CD4-positive, CD25-positive, alpha-beta regulatory T cell (primary cell): ENCODE measurements at regions not wholly inside any gene's neighbourhood (a gene's known extent, or its start where the extent isn't known, plus 50 kb on each side); places are given as distances from the start of the nearest gene placed in this dataset.

Experiments
- ATAC-seq, 2 donors: fragments of 150-1000 bp; cut with Tn5 transposase; one replicate each; pipeline ENCODE4 v1.10.0; 2021; ENCODE audit warnings: low read depth in 2 of 2, moderate number of reproducible peaks in 2 of 2, moderate library complexity in 1 of 2
- DNase-seq, 3 donors: peaks; one replicate each; pipeline versions ENCODE4 v3.0.0 to v3.0.0-alpha.2; 2012 to 2022; ENCODE audit warnings: mixed read lengths in 1 of 3
- H3K27ac ChIP-seq: one replicate; pipeline ENCODE4 v1.7.0; 2013; ENCODE audit warnings: mild to moderate bottlenecking, low read length; ENCODE audit not compliant: insufficient read depth, poor library complexity, severe bottlenecking
- H3K27me3 ChIP-seq: one replicate; pipeline ENCODE4 v1.7.0; 2013; ENCODE audit warnings: low read length; ENCODE audit not compliant: control insufficient read depth, insufficient read depth
- H3K36me3 ChIP-seq: one replicate; pipeline ENCODE4 v1.7.0; 2013; ENCODE audit warnings: mild to moderate bottlenecking, low read length, moderate library complexity; ENCODE audit not compliant: control insufficient read depth, insufficient read depth
- H3K4me1 ChIP-seq: 2 replicates; pipeline ENCODE4 v1.7.0; 2013; ENCODE audit warnings: mild to moderate bottlenecking, low read length; ENCODE audit not compliant: insufficient read depth, control insufficient read depth, poor library complexity, severe bottlenecking
- H3K4me3 ChIP-seq: one replicate; pipeline ENCODE4 v1.7.0; 2013; ENCODE audit warnings: low read depth, mild to moderate bottlenecking, low read length, moderate library complexity
- H3K9me3 ChIP-seq, 2 experiments: 1 replicate in 1 of 2; 2 replicates in 1 of 2; pipeline ENCODE4 v1.7.0; 2013; ENCODE audit warnings: low read length in 2 of 2, mild to moderate bottlenecking in 1 of 2, moderate library complexity in 1 of 2; ENCODE audit not compliant: control insufficient read depth in 2 of 2
- H3K27ac Mint-ChIP-seq, 3 donors: one replicate each; pipeline ENCODE4 v1.8.0; 2020 to 2022; ENCODE audit warnings: mild to moderate bottlenecking in 3 of 3, mixed read lengths in 3 of 3, moderate library complexity in 2 of 3
- H3K27me3 Mint-ChIP-seq: one replicate; pipeline ENCODE4 v1.8.0; 2022; ENCODE audit warnings: mild to moderate bottlenecking, mixed read lengths
- H3K36me3 Mint-ChIP-seq: one replicate; pipeline ENCODE4 v1.8.0; 2020; ENCODE audit warnings: mixed read lengths
- H3K4me1 Mint-ChIP-seq, 4 donors: one replicate each; pipeline ENCODE4 v1.8.0; 2020 to 2022; ENCODE audit warnings: mixed read lengths in 4 of 4, mild to moderate bottlenecking in 1 of 4
- H3K4me3 Mint-ChIP-seq, 4 donors: one replicate each; pipeline ENCODE4 v1.8.0; 2020 to 2022; ENCODE audit warnings: mild to moderate bottlenecking in 4 of 4, mixed read lengths in 4 of 4, moderate library complexity in 3 of 4
- H3K9me3 Mint-ChIP-seq, 7 donors: one replicate each; pipeline ENCODE4 v1.8.0; 2020 to 2022; ENCODE audit warnings: mixed read lengths in 7 of 7, mild to moderate bottlenecking in 3 of 7, moderate library complexity in 2 of 7

DNA sequence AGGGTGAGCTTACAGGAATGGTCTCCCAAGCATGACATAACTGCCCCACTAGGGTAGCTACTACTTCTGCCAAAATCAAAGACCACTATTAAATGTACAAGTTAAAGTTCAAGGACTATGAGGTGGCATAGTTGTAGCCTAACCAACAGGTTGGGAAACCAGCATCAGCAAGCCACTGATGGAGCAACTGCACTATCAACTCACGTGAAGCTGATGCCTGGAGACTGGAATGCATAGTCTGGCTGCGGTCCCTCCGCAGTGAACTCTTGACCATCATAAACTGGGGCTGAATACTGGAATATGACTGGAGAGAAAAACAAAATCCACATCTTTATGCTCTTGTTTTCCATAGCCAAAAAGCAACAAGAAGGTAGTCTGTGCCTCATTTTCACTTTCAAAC is 541.4 kb downstream of the DNAJB9 start:
- no peak for DNase-seq
- Histone ChIP-seq H3K36me3 (no peaks in the 10 kb centered on the region), H3K9me3 (no peaks in the 10 kb centered on the region), H3K27ac (no peak overlapping the region), H3K4me1 (no peaks in the 10 kb centered on the region), H3K27me3 (no peaks in the 10 kb centered on the region), H3K4me3 (no peak overlapping the region)
- H3K27ac Mint-ChIP-seq = no peak overlapping the region
- H3K36me3 Mint-ChIP-seq = no peaks in the 10 kb centered on the region
- no peaks in the 10 kb centered on the region for H3K27me3 Mint-ChIP-seq
- H3K4me1 Mint-ChIP-seq = no peaks in the 10 kb centered on the region
- no peak for ATAC-seq
- peaks cover 0 to 28% (median 2%) of the 10 kb centered on the region in 7 donors for H3K9me3 Mint-ChIP-seq
- no peak overlapping the region for H3K4me3 Mint-ChIP-seq

DNA sequence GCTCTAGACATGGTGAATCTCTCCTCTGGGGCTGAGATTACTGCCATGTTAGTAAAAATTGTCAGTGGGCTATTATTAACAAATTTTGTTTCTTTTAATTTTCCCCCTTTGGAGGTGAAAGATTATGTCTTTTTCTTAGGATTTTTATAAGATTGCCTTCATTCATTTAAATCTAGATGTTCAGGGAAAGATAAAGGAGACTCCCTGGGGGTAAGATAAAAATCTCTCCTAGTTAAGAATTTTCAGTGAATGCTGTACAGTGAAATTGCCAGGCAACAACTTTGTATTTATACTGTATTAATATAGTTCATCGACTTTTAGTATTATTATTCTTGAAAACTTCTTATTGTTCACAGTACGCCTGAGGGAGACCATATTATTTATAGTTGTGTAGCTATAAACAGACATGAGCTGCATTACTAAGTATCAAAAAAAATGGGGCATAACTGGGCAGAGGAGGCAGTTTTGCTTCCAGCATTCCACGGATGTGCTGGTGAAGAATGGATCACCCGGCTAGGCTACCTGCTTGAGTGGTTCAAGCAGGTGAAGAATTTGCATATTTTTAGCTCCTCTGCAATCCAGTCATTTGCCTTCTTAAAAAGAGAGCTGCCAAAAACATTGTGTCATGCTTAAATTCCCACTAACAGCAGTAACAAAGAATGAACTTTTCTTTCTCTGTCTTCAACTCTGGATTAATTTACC is 552.1 kb downstream of the DNAJB9 start:
- no peak overlapping the region for H3K27ac ChIP-seq
- H3K36me3 ChIP-seq = no peaks in the 10 kb centered on the region
- H3K27me3 ChIP-seq = no peaks in the 10 kb centered on the region
- no peak overlapping the region for H3K4me3 Mint-ChIP-seq
- H3K27ac Mint-ChIP-seq = no peak overlapping the region
- H3K9me3 ChIP-seq = peaks cover 2 to 4% of the 10 kb centered on the region in 2 experiments
- no peaks in the 10 kb centered on the region for H3K4me1 ChIP-seq
- DNase-seq (no peak), ATAC-seq (no peak)
- H3K36me3 Mint-ChIP-seq = no peaks in the 10 kb centered on the region
- H3K9me3 Mint-ChIP-seq = peaks cover 0 to 8% (median 2%) of the 10 kb centered on the region in 7 donors
- H3K4me1 Mint-ChIP-seq = no peaks in the 10 kb centered on the region
- no peaks in the 10 kb centered on the region for H3K27me3 Mint-ChIP-seq
- no peak overlapping the region for H3K4me3 ChIP-seq

GRCh38 chr7:109125001-109125400 is 555.3 kb downstream of the DNAJB9 start:
- no peak overlapping the region for H3K27ac ChIP-seq
- Mint-ChIP-seq H3K27ac (no peak overlapping the region), H3K36me3 (no peaks in the 10 kb centered on the region), H3K4me1 (no peaks in the 10 kb centered on the region), H3K4me3 (no peak overlapping the region), H3K9me3 (peaks cover 1 to 9% (median 5%) of the 10 kb centered on the region in 7 donors), H3K27me3 (no peaks in the 10 kb centered on the region)
- no peaks in the 10 kb centered on the region for H3K4me1 ChIP-seq
- no peak for DNase-seq
- H3K4me3 ChIP-seq = no peak overlapping the region
- no peak for ATAC-seq
- H3K9me3 ChIP-seq = peaks cover 2 to 4% of the 10 kb centered on the region in 2 experiments
- H3K36me3 ChIP-seq = no peaks in the 10 kb centered on the region
- no peaks in the 10 kb centered on the region for H3K27me3 ChIP-seq

GRCh38 chr7:109126404-109127050 is 556.9 kb downstream of the DNAJB9 start:
- Histone ChIP-seq H3K4me3 (no peak overlapping the region), H3K9me3 (peaks cover 2 to 4% of the 10 kb centered on the region in 2 experiments)
- no peaks in the 10 kb centered on the region for H3K27me3 Mint-ChIP-seq

GRCh38 chr7:109127145-109127544 is 557.5 kb downstream of the DNAJB9 start:
- no peaks in the 10 kb centered on the region for H3K4me1 Mint-ChIP-seq
- peaks cover 1 to 9% (median 5%) of the 10 kb centered on the region in 7 donors for H3K9me3 Mint-ChIP-seq
- DNase-seq (no peak), ATAC-seq (no peak)
- no peaks in the 10 kb centered on the region for H3K27me3 ChIP-seq
- H3K4me3 Mint-ChIP-seq = no peak overlapping the region
- H3K4me1 ChIP-seq = no peaks in the 10 kb centered on the region
- no peak overlapping the region for H3K4me3 ChIP-seq
- no peaks in the 10 kb centered on the region for H3K27me3 Mint-ChIP-seq
- no peak overlapping the region for H3K27ac Mint-ChIP-seq
- no peaks in the 10 kb centered on the region for H3K36me3 ChIP-seq
- no peak overlapping the region for H3K27ac ChIP-seq
- H3K9me3 ChIP-seq = peaks cover 2 to 4% of the 10 kb centered on the region in 2 experiments
- H3K36me3 Mint-ChIP-seq = no peaks in the 10 kb centered on the region

More at GRCh38 chr7:109126404-109127050, 556.9 kb downstream of the DNAJB9 start:
- no peaks in the 10 kb centered on the region for H3K4me1 Mint-ChIP-seq
- Histone ChIP-seq H3K36me3 (no peaks in the 10 kb centered on the region), H3K27me3 (no peaks in the 10 kb centered on the region), H3K4me1 (no peaks in the 10 kb centered on the region), H3K27ac (no peak overlapping the region)
- H3K4me3 Mint-ChIP-seq = no peak overlapping the region
- H3K36me3 Mint-ChIP-seq = no peaks in the 10 kb centered on the region
- DNase-seq = no peak
- no peak for ATAC-seq
- no peak overlapping the region for H3K27ac Mint-ChIP-seq
- peaks cover 1 to 9% (median 5%) of the 10 kb centered on the region in 7 donors for H3K9me3 Mint-ChIP-seq

- Histone ChIP-seq H3K4me3 (no peak overlapping the region), H3K9me3 (peaks cover 0 to 6% of the 10 kb centered on the region in 2 experiments), H3K27ac (no peak overlapping the region), H3K27me3 (no peaks in the 10 kb centered on the region), H3K36me3 (no peaks in the 10 kb centered on the region), H3K4me1 (no peaks in the 10 kb centered on the region)
- no peaks in the 10 kb centered on the region for H3K4me1 Mint-ChIP-seq
- ATAC-seq (no peak), DNase-seq (no peak)
- no peaks in the 10 kb centered on the region for H3K27me3 Mint-ChIP-seq
- H3K27ac Mint-ChIP-seq = peak overlapping the region in 1 of 3 donors; percentile 26
- no peak overlapping the region for H3K4me3 Mint-ChIP-seq
- peaks cover 0 to 16% (median 7%) of the 10 kb centered on the region in 7 donors for H3K9me3 Mint-ChIP-seq
- H3K36me3 Mint-ChIP-seq = no peaks in the 10 kb centered on the region
Measured at GRCh38 chr7:109131141-109131540, 561.5 kb downstream of the DNAJB9 start.

- H3K27me3 ChIP-seq = no peaks in the 10 kb centered on the region
- Mint-ChIP-seq H3K27me3 (no peaks in the 10 kb centered on the region), H3K4me1 (no peaks in the 10 kb centered on the region), H3K4me3 (no peak overlapping the region), H3K9me3 (peaks cover 4 to 40% (median 12%) of the 10 kb centered on the region in 7 donors), H3K27ac (no peak overlapping the region), H3K36me3 (no peaks in the 10 kb centered on the region)
- peaks cover 0 to 6% of the 10 kb centered on the region in 2 experiments for H3K9me3 ChIP-seq
- DNase-seq (no peak), ATAC-seq (no peak)
- H3K36me3 ChIP-seq = no peaks in the 10 kb centered on the region
- no peak overlapping the region for H3K4me3 ChIP-seq
- H3K4me1 ChIP-seq = no peaks in the 10 kb centered on the region
- H3K27ac ChIP-seq = no peak overlapping the region
Measured at GRCh38 chr7:109136893-109137292, 567.2 kb downstream of the DNAJB9 start.

DNA sequence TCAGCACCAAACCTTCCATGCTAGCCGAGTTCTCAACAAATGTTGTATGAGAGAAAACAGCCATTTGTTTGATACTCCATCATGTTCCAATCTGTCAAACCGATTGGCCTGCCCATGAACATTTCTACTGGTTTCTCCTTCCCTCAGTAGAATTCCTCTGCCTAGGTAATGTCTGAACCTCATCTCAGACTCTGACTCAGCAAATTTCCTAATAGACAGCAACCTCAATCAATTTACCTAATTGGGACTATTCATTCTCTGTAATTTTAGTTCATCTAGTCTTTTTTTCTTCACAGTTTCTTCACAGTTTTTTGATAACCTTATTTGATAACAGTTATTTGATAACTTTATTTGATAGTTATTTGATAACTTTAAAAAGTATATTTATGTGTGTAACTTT is 585.1 kb downstream of the DNAJB9 start:
- Histone ChIP-seq H3K36me3 (no peaks in the 10 kb centered on the region), H3K4me1 (no peaks in the 10 kb centered on the region), H3K9me3 (peaks cover 0 to 2% of the 10 kb centered on the region in 2 experiments), H3K27me3 (no peaks in the 10 kb centered on the region), H3K27ac (no peak overlapping the region), H3K4me3 (no peak overlapping the region)
- no peak for ATAC-seq
- H3K27me3 Mint-ChIP-seq = no peaks in the 10 kb centered on the region
- H3K4me3 Mint-ChIP-seq = no peak overlapping the region
- no peaks in the 10 kb centered on the region for H3K4me1 Mint-ChIP-seq
- no peak overlapping the region for H3K27ac Mint-ChIP-seq
- DNase-seq = no peak
- H3K9me3 Mint-ChIP-seq = peaks cover 2 to 25% (median 9%) of the 10 kb centered on the region in 7 donors
- H3K36me3 Mint-ChIP-seq = no peaks in the 10 kb centered on the region
